ENCODE measurements at regions not wholly inside any gene's neighbourhood (a gene's known extent, or its start where the extent isn't known, plus 50 kb on each side); places are given as distances from the start of the nearest gene placed in this dataset.

DNA sequence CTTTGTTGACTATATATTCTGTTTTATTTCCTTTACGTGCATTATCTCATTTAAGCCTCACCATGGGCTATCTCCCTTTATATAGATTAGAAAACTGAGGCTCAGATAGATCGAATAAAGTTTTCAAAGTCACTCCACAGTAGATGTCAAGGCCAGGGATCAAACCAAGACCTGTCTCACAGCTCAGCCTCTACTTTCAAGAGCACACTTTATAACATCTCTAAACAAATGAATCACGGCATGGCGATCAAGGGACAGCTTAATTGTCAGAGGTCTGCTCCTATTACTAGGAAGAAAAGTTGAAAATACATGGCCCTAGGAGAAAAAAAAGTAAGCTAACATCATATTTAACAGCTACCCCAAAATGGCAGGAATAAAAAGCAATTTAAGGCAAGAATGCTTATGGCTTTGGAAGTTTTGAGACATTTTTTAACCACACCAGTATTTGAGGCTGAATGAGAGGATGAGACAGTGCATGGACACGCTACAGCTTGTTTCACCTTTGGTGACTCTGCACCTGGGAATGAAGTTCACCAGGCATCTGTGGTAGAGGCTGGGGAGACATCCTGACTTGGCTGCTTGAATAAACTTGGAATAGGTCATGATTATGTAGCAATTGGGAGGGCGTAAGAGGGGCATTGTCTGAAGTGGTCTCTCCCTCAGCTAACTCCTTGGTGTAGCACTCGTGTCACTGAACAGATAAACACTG, 486.8 kb upstream of the WWC1 start:
- Histone ChIP-seq H3K4me3 (ENCODE audit: low read depth, low read length) (no peak overlapping the region), H3K27me3 (ENCODE audit: control insufficient read depth, insufficient read depth, low read length) (no peaks in the 10 kb centered on the region), H3K36me3 (ENCODE audit: control insufficient read depth, insufficient read depth, low read length) (no peaks in the 10 kb centered on the region)
- TF ChIP-seq, protein P1, sequence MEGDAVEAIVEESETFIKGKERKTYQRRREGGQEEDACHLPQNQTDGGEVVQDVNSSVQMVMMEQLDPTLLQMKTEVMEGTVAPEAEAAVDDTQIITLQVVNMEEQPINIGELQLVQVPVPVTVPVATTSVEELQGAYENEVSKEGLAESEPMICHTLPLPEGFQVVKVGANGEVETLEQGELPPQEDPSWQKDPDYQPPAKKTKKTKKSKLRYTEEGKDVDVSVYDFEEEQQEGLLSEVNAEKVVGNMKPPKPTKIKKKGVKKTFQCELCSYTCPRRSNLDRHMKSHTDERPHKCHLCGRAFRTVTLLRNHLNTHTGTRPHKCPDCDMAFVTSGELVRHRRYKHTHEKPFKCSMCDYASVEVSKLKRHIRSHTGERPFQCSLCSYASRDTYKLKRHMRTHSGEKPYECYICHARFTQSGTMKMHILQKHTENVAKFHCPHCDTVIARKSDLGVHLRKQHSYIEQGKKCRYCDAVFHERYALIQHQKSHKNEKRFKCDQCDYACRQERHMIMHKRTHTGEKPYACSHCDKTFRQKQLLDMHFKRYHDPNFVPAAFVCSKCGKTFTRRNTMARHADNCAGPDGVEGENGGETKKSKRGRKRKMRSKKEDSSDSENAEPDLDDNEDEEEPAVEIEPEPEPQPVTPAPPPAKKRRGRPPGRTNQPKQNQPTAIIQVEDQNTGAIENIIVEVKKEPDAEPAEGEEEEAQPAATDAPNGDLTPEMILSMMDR (IDR thresholded peaks at IDR 0.05; ENCODE audit: insufficient read depth, low read length, severe bottlenecking), result no peak
- peak; percentile 99 for DNase-seq (ENCODE audit: low read depth)
- FAIRE-seq, result peak; percentile 98

DNA sequence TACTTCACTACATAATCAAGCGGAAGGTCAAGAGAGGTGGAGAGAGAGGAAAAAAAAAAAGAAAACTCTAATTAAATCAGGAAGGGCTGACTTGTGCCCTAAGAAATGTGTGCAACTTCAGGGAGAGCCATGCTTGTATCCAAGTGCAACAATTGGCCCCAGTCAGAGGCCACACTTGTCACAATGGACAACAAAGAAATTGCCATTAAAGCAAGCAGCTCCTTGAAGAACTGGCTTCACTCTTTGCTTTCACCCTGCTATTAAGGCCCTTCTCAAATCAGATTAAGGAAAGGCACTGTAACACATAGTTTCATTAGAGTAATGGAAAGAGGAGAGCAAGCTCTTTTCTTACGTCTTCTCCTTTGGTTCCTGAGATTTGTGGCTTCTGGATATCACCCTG, 480.9 kb upstream of the WWC1 start:
- TF ChIP-seq, protein P1 (IDR thresholded peaks at IDR 0.05; ENCODE audit: insufficient read depth, low read length, severe bottlenecking), result no peak
- no peak for DNase-seq (ENCODE audit: low read depth)
- no peak for FAIRE-seq

DNA sequence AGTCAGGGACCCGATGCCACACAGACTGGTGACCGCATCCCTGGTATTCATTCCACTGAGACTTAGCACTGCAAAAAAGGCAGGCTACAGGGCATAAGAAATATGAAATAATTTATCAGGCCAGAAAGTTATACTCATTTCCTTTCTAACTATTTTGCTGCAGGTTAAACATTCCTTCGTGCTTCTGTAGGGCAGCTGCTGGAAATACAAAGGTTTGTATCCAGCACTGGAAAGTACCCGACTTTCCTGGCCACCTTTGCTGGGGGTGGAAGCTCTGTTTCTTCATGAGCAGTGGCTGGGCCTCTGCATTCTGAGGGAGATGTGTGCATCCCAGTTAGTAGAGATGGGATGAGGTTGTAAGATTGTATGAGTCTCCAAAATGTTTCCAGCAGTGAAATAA, 478.6 kb upstream of the WWC1 start:
- FAIRE-seq, result no peak

More for the DNA sequence above, 480.9 kb upstream of the WWC1 start:
- no peaks in the 10 kb centered on the region for H3K27me3 ChIP-seq (ENCODE audit: control insufficient read depth, insufficient read depth, low read length)
- no peak overlapping the region for H3K4me3 ChIP-seq (ENCODE audit: low read depth, low read length)
- H3K36me3 ChIP-seq (ENCODE audit: control insufficient read depth, insufficient read depth, low read length), result no peaks in the 10 kb centered on the region

DNA sequence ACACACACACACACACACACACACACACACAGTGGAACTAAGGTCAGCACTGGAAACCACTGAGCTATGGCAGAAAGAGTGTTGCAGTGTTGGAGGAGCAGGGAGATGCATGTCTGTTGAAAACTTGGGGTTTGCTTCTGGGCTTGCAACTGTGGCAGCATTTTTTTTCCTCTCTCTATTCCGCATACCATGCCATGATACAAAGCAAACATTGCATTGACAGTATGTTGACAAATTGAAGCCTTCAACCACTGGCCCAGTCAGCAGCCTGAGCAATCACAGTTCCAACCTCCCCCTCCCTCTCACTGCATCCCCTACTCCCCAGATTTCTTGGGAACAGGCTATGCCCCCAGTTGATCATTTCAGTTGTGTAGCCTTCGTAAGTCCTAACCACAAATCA, 478.1 kb upstream of the WWC1 start:
- DNase-seq (ENCODE audit: low read depth) (peak; percentile 94), FAIRE-seq (peak; percentile 81)
- Histone ChIP-seq H3K4me3 (ENCODE audit: low read depth, low read length) (no peak overlapping the region), H3K27me3 (ENCODE audit: control insufficient read depth, insufficient read depth, low read length) (no peaks in the 10 kb centered on the region), H3K36me3 (ENCODE audit: control insufficient read depth, insufficient read depth, low read length) (no peaks in the 10 kb centered on the region)
- TF ChIP-seq, protein P1 (IDR thresholded peaks at IDR 0.05; ENCODE audit: insufficient read depth, low read length, severe bottlenecking), result no peak

More for the DNA sequence above, 478.6 kb upstream of the WWC1 start:
- no peak overlapping the region for H3K4me3 ChIP-seq (ENCODE audit: low read depth, low read length)
- H3K36me3 ChIP-seq (ENCODE audit: control insufficient read depth, insufficient read depth, low read length), result no peaks in the 10 kb centered on the region
- no peaks in the 10 kb centered on the region for H3K27me3 ChIP-seq (ENCODE audit: control insufficient read depth, insufficient read depth, low read length)
- TF ChIP-seq, protein P1 (IDR thresholded peaks at IDR 0.05; ENCODE audit: insufficient read depth, low read length, severe bottlenecking), result no peak
- DNase-seq (ENCODE audit: low read depth), result peak; percentile 30

DNA sequence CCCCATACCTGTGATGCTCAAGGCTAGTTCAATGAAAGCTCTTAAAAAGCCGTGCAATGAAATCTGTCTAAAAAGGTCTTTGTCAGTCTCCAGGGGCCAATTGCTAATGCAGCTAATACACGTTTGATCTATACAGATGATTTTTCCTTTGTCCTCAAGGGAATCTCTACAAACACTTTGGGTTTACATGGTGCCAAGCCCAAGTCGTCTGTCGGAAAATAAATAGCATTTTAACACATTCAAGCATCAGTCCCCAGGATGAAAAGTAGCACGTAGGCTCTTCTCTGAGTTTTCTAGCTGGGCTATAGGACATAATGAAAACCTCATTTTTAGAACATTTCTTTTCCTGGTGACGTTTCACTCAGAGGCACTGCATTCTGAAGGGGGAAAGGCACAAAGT, 477.4 kb upstream of the WWC1 start:
- Histone ChIP-seq H3K4me3 (ENCODE audit: low read depth, low read length) (no peak overlapping the region), H3K36me3 (ENCODE audit: control insufficient read depth, insufficient read depth, low read length) (no peaks in the 10 kb centered on the region), H3K27me3 (ENCODE audit: control insufficient read depth, insufficient read depth, low read length) (no peaks in the 10 kb centered on the region)
- FAIRE-seq, result no peak
- TF ChIP-seq, protein P1 (IDR thresholded peaks at IDR 0.05; ENCODE audit: insufficient read depth, low read length, severe bottlenecking), result no peak
- no peak for DNase-seq (ENCODE audit: low read depth)

DNA sequence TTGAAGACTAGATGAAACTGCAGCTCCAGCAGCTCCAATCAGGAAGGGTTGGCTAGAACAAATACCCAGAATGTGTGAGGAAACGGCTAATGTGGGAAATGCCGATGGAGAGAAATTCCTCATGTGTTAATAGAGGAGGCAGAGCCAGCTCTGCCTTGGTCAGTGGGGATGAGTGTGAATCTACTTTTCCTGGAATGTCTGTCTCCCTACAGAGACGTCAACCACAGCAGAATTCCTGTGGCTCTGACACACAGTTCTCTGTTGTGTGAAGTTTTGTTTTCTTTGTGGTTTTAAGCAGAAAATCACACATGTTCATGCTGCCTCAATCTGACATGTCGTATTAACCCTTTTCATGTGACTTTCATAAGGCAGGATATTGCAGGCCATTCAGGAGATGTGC, 476.6 kb upstream of the WWC1 start:
- Histone ChIP-seq H3K4me3 (ENCODE audit: low read depth, low read length) (no peak overlapping the region), H3K27me3 (ENCODE audit: control insufficient read depth, insufficient read depth, low read length) (no peaks in the 10 kb centered on the region), H3K36me3 (ENCODE audit: control insufficient read depth, insufficient read depth, low read length) (no peaks in the 10 kb centered on the region)
- DNase-seq (ENCODE audit: low read depth) (peak; percentile 99), FAIRE-seq (peak; percentile 82)
- TF ChIP-seq, protein P1 (IDR thresholded peaks at IDR 0.05; ENCODE audit: insufficient read depth, low read length, severe bottlenecking), result no peak

Measured in bronchial epithelial cell (primary cell).